Gastrocnemius medialis (tissue), 4 donors: ENCODE measurements at regions not wholly inside any gene's neighbourhood (a gene's known extent, or its start where the extent isn't known, plus 50 kb on each side); places are given as distances from the start of the nearest gene placed in this dataset.

Experiments
- POLR2A ChIP-seq, 2 donors: fragments of 450-650 bp; IDR thresholded peaks; one replicate each; pipeline ENCODE4 v1.6.1; 2017; ENCODE audit warnings: antibody characterized with exemption in 2 of 2, mild to moderate bottlenecking in 2 of 2, moderate library complexity in 2 of 2
- TF ChIP-seq, protein P1 (sequence below), 5 experiments: fragments of 450-650 bp in 3 of 5; fragments of 200-600 bp in 2 of 5; sonication (generic) in 2 of 5; IDR thresholded peaks in 4 of 5; conservative IDR thresholded peaks in 1 of 5; 1 replicate in 4 of 5; 2 replicates in 1 of 5; pipeline ENCODE4 v1.5.1; 2016 to 2019; ENCODE audit warnings: antibody characterized with exemption in 5 of 5, mild to moderate bottlenecking in 3 of 5, moderate library complexity in 3 of 5

DNA sequence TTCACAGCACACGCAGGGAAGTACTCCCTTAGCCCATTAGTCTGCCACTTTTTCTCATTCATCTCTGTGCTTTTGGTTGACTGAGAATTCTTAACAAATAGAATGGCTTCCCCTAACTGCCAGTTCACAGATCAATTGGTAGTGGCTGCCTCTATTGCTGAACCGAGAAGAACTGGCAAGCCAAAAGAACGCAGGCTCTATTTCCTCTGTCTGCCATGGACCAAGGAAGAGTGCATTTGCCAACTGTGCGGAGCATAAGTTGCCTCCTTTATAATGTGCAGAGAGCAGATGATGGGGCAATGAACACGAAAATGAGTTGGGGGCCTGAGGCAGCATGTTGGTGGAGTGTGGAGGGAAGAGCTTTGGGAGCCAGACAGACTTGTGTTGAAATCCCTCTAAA lies 483.1 kb upstream of the CAMK1G start:
- TF ChIP-seq, protein P1, sequence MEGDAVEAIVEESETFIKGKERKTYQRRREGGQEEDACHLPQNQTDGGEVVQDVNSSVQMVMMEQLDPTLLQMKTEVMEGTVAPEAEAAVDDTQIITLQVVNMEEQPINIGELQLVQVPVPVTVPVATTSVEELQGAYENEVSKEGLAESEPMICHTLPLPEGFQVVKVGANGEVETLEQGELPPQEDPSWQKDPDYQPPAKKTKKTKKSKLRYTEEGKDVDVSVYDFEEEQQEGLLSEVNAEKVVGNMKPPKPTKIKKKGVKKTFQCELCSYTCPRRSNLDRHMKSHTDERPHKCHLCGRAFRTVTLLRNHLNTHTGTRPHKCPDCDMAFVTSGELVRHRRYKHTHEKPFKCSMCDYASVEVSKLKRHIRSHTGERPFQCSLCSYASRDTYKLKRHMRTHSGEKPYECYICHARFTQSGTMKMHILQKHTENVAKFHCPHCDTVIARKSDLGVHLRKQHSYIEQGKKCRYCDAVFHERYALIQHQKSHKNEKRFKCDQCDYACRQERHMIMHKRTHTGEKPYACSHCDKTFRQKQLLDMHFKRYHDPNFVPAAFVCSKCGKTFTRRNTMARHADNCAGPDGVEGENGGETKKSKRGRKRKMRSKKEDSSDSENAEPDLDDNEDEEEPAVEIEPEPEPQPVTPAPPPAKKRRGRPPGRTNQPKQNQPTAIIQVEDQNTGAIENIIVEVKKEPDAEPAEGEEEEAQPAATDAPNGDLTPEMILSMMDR (IDR thresholded peaks at IDR 0.05 in 4 of 5, conservative IDR thresholded peaks at IDR 0.05 in 1 of 5), result no peak
- TF ChIP-seq POLR2A (IDR thresholded peaks at IDR 0.05), result no peak
